HG03045 (cell line): ENCODE measurements at regions not wholly inside any gene's neighbourhood (a gene's known extent, or its start where the extent isn't known, plus 50 kb on each side); places are given as distances from the start of the nearest gene placed in this dataset.
"Not testable (repeated sequence)": the region's sequence is repeated elsewhere in the genome, so short reads cannot be mapped to it uniquely, and the experiment has no call there.

ENCODE experiments used
- ATAC-seq: cut with Tn5 transposase; IDR thresholded peaks from one replicate; pipeline ENCODE4 v1.9.1; 2021; ENCODE audit warnings: mild to moderate bottlenecking, moderate library complexity; ENCODE audit not compliant: unreplicated experiment

DNA sequence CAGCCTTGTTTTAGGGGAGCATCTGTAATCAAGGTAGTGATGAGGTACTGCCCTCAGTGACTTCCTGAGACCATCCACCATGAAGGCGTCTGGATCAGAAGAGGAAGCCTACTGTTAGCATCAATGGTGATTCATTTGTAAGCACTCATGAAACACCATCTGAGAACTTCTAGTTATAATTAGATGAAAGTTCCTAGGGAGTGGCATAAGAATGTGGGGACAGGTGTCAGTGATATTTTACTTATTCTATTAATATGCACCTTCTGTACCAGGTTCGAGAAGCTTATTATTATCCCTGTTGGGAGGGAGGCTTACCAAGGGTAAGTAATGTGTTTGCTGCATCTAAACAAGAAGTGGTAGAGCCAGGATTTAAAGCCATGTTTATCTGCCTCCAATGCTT is 295.8 kb upstream of the TBL1XR1 start:
- ATAC-seq, result no peak

DNA sequence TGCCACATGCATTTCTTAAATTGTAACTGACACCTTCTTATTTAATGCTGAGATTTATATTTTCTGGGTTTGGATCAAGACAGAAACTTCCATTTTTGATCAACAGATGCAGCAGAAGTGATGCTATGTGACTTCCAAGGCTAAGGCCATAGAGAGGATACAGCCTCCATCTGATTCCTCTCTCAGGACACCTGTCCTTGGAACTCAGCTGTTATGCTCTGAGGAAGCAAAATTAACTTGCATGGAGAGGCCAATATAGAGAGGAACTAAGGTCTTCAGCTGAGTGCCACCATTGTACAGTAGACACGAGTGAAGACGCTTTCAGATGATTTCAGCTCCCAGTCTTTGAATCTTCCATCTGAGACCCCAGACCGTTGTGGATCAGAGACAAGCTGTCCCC is 296.9 kb upstream of the TBL1XR1 start:
- ATAC-seq, result no peak

DNA sequence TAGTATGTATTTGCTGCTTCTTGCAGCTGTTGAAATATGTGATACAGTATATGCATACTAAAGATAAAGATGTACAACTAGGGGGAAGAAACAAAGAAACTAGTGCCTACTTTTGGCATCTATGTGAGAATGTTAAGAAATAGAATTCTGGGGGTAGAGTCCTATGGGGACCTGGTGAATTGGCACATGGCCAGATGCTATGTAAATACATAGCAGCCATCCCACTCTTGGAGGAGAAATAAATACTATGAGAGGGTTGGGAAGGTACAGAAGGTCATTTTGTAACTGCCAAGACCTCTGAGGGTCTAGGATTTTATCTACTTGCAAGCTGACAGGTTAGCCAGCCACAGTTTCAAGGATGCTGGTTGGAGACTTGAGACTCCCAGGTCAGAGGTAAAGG is 298.3 kb upstream of the TBL1XR1 start:
- no peak for ATAC-seq

DNA sequence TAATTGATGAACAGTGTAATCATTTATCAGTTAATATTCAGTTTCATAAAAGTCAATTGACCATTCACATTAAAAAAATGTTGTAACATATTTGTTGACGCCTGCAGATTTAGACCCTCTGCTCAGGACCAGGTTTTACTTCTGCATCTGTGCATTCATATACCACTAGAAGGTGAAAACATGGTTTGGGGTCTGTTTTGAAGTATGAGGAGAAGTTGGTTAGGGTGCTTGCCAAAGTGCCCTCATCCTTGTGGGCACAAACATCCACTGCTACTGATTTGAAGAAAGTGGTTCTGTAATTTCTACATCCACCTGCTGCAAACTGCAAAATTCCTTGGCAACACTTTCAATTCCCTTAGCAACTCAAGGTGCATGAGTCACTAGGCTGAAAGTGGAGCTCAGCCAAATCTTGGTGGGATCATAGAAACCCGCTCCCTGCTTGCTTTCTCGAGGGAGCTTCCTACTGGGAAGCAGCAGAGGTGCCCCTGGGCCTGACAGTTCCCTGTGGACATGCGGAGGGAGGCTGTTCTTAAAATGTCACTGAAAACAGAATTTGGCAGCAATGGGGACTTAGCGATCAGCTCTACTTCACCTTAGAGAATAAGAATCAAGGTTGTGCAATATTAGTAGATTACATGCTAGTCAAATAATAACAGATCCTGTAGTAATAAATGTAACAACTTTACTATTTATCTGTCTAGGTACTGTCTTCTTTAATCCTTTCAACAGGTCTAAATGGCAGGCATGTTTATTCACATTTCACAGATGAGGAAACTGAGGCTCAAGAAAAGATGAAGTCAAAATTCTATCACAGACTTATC is 301.0 kb upstream of the TBL1XR1 start:
- ATAC-seq, result no peak

DNA sequence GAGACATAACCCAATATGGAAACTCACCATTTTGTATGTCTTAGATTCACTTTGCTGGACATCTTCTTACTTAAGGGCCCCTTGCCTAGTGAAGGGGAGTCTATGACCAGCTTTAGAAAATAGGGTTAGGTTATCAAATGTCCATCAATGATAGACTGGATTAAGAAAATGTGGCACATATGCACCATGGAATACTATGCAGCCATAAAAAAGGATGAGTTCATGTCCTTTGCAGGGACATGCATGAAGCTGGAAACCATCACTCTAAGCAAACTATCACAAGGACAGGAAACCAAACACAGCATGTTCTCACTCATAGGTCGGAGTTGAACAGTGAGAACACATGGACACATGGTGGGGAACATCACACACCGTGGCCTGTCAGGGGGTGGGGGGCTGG is 301.8 kb upstream of the TBL1XR1 start:
- ATAC-seq, result not testable (repeated sequence)

DNA sequence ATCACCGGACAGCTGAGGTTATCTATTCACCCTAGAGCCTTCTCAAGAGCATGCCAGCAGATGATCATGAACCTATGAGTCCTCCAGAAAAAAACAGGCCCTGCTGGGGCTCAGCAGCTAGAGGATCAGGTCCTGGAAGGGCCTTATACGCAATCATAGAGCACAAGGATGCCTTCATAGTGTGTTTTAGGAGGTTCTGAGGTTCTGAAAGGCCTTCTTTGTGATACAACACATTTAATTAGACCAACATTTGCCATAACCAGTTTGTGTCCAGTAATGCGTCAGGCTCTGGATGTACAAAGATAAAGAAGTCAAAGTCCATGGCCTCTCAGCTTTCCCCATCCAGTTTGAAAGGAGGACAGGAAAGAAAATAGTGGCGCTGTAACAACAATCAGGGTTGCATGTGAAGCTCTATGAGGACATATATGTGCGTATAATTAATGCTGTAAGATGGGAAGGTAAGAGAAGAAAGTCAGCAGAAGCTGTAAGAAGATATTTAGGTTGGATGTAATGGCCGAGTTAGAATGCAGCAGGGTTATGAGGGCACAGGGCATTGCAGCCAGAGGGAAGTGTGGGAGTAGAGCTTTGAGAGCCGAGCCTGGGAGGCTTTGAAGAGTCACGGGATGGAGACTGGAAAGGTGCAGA is 302.6 kb upstream of the TBL1XR1 start:
- no peak for ATAC-seq

DNA sequence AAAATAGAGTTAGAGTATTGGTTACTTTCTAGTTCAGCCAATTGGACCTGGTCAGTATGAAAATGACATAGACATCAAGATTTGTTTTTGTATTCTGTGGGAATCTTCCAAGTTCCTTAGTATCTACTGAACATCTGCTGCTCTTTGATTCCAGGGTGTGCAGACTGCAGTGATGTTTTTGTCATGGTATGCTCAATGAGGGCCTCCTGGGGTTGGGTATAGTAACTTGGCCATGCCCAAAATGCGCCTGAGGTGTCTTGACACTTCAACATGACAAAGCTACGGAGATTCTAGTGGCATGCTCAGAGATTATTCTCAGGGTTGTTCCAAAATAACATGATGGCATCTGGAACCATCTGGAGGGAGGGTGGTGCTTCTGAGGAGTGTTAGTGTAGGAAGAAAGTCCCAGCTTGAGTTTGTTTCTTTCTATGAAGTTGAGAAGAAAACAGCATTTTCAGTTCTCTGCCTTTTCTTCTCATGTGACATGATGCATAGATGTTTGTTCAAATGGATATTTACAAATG is 313.5 kb upstream of the TBL1XR1 start:
- no peak for ATAC-seq

DNA sequence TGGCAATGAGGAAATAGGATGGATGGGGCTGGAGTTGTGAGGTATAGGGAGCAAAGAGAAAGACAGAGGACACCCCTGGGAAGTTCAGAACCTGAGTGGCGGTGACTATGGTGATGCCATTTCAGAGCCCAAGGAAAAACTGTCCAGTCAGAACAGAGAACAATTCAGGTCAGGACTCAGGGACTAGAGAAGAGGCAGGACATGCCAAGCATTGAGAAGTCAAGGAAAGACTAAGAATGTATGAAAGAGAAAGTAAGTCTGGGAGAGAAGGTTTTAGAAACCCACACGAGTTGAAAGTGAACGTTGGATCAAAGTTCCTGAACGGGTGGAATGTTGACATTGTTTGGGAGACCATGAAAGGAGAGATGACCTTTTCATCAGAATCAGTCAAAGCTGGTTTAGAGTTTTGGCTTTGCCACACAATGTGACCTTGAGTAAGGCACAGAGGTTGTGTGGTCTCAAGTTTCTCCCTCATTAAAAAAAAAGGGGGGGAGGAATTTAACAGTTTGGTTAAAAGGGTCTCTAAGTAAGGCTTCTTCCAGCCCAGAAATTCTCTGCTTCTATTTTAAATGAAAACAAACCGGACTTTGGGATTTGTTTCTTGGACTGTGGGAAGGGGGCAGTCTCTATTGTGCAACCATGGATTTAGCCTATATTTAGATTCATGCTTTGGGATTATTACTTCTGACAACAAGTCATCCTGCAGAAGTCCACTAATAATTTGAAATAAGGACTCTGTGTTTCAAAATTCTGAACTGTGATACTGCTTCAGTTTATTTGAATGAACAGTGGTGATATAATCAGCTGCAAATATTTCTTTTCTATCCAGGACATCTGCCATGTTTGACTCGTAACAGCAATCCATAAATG is 315.9 kb upstream of the TBL1XR1 start:
- no peak for ATAC-seq

DNA sequence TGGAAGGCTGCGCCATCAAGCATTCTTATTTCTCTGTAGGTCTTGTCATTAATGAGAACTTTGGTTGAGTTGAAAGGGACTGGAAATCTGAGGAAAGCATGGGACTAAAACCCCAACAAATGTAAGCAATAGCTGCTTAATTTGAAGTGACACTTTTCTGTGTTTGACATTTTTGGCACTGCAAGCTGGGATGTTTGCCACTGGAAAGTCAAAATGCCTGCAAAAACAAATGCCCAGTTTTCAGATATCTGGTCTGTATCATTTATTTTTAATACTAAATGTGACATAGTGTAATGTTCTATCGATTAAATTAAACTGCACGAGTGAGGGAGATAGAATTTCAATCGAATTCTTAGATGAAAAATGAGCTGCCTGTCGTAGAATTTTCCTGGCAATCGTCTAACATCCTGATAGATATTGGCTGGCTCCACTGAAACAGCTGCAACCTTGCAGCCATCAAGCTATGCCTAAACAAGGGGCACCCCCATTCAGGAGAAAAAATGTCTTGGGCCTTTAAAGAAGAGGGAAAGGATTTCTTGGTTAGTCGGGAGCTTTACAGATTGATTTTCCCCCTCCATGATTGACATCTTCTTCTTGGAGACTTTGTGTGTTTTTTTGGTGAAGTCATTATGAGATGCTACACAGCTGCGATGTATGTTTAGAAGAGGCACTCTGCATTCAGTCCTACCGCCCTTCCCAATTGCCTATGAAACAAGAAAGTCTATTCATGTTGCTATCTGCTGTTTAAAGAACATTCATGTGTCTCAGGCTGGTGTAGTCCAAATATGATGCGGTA is 316.7 kb upstream of the TBL1XR1 start:
- ATAC-seq, result no peak

DNA sequence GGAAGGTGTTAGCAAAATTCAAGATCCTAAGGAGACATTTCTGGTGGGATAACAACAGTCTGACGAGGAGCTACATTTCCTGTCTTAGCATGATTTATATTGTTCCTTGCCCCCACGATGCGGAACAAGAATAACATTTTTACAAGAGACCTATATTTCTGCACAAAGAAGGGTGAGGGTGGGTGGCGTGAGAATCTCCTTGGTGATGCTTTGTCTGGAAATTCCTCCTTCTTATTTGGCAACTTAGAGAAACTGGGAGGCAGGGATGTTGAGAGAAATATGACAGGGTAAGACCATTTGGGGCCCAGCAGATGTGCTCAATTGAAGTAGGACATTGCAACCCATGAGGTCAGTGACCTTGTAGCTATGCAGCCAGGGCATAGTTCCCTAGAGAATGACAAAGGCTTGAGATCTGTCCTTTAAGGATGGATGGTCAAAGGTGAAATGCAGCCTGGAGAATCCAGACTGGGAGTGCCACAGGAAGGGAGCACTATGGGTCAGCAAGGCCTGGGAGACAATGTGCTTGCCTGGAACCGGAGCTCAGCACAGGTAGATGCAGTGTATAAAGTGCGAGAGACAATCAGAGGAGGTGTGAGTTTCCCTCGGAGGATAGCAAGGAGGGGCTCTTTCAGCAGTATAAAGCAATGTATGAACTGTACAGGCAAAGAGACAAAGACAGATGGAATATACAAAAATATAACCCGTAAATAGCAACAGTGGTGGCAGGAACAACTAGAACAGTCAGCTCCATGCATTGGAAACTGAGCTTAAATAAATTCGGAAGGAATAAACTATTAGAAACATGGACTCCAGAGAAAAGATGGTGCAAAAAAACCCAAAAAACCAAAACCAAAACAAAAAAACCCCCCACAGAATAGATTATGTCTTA is 317.6 kb upstream of the TBL1XR1 start:
- ATAC-seq, result no peak

DNA sequence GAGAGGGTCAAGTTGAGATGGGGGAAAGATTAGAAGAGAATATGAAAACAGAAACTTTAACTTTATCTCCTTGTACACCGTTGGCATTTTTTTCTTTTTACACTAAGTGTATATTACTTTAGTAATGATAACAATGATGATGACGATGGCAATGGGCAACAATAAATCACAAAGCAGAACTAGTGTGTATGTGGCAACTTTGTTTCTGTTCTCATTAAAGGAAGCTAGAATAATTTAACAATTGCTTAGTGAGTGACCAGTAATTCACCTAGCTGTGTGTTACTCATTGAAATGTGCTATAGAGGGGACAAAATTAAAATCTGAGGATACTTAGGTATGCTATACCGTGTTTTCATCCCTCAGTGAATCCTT is 318.5 kb upstream of the TBL1XR1 start:
- ATAC-seq, result no peak

DNA sequence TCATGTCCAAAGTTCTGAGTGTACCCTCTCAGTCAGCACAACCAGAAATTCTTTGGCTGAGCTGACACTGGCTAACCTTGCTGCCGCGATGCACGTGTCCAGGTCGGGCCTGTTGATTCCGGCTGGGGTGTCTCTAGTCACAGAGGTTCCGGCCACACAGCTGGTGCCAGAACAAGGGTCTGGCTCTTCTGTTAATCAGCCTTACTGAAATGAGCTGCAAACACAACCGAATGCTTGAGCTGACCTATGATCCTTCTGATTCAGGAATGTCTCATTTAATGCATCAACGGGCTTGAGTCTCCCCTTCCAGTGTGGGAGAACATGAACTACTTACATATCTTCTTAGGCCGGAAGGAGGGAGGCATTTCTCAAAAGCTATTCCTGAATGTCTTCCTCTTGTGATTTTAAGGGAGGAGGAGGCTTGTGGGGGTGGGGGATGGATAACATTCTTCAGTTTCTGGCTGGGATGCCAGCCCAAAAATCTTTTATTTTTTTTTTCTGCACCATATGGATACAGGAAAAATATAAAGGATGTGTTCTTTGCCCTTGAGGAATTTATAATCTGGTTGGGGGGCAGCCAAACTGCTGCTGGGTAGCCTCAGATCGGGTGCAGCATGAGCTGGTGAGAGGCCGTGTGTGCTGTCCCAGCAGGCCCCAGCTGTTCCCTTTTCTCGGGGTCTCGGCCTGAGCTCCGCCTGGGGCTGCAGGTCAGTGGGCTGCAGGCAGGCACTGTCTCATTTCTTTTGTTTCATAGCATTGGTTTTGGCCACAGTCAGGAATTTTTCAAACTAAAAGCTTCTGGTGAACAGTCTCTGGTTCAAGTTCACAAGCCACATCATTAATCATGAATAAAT is 319.1 kb upstream of the TBL1XR1 start:
- ATAC-seq, result no peak

DNA sequence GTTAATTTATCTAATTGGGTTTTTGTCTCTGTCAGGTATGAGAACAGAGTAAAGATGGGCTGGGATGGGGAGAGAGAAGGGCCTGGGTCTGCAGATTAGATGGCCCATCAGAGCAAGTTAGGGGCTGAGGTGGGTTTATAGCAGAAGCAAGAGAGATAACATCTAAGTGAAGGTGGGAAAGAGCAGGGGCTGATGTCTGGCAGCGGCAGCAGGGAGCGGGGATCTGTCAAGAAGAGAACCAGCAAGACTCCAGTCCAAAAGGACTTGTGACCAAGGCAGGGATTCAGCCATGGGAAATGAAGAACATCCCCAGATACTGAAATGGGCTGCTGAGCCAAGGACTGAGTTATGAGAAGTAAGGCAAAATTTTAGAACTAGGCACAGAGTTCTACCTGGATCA is 320.6 kb upstream of the TBL1XR1 start:
- ATAC-seq, result no peak

DNA sequence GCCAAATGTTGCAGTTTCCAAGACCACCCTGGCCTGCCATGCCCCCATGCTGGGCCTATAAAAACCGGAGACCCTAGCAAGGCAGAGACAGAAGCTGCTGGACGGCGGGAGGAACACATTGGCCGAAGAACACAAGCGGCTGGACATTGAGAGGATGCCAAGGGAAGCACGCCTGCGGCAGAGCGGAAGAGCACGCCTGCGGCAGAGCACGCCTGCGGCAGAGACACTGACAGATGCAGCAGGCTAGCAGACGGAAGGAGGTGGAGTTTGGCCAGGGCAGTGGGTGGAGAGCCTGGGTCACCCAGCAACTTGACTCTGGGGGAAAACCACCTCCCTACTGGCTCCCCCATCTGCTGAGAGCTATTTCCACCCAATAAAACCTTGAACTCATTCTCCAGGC is 322.3 kb upstream of the TBL1XR1 start:
- no peak for ATAC-seq

DNA sequence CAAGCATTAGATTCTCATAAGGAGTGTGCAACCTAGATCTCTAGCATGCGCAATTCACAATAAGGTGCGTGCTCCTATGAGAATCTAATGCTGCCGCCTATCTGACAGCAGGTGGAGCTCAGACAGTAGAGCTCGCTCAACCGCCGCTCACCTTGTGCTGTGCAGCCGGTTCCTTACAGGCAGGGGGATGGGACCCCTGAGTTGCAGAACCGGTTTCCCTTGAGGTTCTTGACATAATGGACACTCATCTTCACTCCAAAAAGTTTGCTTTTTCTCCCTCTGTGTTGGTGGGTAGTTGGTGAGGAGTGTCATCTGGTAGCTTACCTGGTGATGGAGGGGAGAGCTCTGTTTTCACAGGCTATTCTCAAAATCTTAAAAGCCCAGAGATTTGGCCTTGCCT is 324.0 kb upstream of the TBL1XR1 start:
- ATAC-seq, result no peak

DNA sequence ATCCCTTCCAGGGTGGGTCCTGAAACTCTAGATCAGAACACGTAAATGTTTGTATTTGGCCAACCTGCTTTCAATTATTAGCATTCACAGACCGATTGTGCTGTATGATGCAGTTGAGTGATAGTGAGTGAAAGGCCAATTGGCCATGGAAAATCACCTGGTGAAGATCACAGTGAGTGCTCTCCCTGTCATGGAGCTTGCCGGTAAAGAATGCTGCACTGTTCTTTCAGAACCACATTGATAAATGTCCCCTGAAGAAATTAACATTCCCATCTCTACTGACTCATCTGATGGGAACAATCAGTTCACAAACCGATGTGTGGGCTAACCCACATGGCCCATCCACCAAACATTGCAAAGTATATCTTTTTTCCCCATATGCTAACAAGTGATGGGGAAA is 324.8 kb upstream of the TBL1XR1 start:
- ATAC-seq, result no peak

DNA sequence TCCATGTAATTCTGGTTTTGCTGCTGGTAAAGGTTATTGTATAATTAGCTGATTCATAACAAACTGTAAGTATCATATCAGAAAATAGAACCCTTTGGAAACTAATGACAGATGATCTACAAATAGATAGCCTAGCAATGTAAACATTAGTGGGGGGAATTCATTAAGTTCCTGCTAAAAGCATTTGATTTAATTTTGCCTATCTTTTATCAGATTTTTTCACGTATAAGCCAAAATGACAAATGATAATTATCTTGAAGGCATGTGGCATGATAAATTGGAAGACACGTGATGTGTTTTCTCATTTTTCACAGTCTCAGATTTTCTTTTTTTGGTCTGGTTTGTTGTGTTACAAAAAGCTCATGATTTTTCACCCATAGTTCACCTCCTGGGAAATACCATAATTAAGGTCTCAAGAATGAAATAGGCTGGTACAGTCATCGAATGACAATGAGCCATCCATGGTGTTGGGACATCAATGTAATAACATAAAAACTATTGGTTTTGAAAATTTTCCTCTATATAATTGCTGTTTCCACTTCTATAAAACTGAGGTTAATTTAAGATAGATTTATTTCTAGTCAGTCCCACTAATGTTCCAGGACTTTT is 325.9 kb upstream of the TBL1XR1 start:
- ATAC-seq, result no peak

DNA sequence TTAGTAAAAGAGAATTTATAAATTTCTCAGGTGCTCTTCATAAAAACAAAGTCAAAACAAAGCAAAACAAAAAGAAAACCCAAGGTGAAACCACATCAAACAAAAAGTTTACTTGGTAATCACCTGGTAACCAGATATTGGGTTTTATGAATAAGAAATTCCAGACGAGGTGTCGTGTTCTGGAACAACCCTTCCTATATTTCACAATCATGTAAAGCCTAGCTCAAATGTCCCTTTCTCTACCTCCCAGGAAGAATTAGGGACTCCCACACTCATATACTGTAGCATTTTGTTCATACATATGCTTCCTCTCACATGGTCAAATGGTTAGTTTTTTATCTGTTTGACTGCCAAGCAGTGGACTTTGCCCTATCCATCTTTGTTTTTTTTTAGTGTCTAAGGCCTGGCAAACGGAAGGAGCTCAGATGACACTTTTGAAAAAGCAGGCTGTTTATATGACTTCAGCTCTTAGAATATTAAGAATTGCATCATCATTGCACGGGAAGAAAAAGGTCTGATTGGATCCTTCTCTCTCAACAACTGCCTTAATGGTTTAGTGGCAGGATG is 326.7 kb upstream of the TBL1XR1 start:
- ATAC-seq, result no peak
